ENCODE measurements at regions not wholly inside any gene's neighbourhood (a gene's known extent, or its start where the extent isn't known, plus 50 kb on each side); places are given as distances from the start of the nearest gene placed in this dataset.

DNA sequence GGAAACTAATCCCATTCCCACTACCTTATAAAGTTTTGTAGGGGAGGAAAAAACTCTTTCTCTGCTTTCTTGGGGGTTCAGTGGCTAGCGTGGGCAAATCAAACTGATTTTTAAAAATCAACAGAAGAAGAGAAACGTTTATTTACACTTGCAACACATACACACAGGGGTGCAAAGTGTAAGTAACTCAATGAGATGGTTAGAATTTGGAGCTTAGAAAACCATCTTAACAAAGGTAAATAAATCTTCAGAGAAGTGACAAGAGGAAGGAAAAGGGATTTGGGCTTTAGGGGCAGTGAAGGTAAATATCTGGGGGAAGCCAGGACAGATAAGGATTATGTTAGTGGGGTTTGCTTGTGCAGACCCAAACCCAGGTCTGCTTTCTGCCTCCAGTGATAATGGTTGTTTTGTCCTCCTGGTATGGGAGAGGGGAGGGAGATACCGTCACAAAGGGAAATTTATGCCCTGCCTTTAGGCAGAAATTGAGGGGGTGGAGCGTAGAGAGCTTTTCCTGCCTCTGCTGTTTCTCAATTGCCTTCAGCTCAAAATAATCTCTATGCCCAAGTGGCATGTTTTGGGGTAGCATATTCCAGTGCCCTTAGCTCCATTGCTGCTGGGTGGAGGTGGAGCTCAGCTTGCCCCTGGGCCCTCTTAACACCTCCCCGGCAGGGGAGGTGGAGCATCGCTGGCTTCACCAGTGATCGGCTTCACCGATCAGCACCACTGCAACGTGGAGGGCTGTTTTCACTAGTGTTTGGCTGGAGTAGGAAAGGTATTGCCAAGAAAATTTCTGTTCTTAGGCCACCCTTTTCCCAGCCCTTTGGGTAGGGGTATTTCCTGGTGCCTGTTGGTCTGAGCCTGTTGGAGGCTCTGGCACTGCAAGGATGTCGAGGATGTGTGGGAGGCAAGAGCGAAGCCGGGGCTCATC is 92.2 kb downstream of the TEX51 start:
- TF ChIP-seq, protein P1, sequence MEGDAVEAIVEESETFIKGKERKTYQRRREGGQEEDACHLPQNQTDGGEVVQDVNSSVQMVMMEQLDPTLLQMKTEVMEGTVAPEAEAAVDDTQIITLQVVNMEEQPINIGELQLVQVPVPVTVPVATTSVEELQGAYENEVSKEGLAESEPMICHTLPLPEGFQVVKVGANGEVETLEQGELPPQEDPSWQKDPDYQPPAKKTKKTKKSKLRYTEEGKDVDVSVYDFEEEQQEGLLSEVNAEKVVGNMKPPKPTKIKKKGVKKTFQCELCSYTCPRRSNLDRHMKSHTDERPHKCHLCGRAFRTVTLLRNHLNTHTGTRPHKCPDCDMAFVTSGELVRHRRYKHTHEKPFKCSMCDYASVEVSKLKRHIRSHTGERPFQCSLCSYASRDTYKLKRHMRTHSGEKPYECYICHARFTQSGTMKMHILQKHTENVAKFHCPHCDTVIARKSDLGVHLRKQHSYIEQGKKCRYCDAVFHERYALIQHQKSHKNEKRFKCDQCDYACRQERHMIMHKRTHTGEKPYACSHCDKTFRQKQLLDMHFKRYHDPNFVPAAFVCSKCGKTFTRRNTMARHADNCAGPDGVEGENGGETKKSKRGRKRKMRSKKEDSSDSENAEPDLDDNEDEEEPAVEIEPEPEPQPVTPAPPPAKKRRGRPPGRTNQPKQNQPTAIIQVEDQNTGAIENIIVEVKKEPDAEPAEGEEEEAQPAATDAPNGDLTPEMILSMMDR (conservative IDR thresholded peaks at IDR 0.05; ENCODE audit: low read depth, low read length) = no peak
- H3K4me3 ChIP-seq (ENCODE audit: low read depth, low read length) = no peak overlapping the region
- no peak for DNase-seq (ENCODE audit: low read depth)

DNA sequence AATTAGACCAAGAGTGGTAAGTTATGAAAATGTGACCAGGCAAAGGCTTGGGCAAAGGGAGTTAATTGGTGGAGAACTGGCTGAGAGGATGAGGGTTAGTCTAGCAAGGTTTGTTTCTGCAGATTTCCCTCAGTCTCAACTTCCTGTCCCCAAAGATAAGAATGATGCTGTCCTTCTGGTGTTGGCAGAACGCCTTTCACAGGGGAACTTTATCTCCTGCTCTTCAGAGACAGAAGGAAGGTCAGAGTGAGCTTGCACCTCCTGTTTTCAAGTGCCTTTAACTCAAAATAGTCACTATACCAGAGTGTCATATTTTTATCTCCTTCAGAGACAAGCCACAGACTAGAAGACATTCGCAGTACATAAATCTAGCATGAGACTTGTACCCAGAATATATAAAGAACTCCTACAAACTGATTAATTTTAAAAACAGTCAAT is 95.7 kb downstream of the TEX51 start:
- H3K4me3 ChIP-seq (ENCODE audit: low read depth, low read length) = no peak overlapping the region
- TF ChIP-seq, protein P1 (conservative IDR thresholded peaks at IDR 0.05; ENCODE audit: low read depth, low read length) = no peak
- DNase-seq (ENCODE audit: low read depth) = no peak

DNA sequence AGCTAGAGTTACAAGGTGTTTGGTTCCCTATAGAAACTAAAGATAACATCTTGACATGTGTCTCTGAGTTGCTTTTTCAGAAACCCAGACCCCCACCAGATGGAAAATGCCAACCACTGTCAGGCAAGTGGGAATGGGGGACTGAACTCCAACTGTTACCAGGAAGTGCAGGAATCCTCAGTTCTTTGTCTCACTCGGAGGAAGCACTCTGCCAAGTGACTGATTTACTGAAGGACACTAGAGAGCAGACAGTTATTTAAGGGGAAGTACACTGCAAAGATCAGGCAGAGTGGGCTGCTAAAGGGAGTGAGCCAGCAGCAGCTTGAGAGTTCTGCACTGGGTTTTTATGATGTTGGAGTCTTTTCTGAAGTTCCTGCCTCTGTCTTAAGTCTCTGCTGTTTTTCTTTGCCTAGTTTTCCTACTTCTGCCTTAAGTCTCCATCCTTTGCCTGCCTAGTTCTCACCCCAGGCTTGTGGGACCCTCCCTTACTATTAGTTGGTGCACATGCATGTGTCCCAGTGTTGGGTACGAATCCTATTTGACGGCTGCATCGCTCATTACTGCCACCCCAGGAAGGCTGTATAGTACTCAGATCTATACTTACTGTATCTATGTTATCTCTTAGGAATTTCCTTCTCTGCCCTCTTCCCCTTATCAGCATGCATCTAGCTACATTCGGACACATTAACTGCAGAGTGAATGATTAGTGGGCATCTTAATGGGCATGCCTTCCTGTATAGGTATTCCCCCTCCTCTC is 97.1 kb downstream of the TEX51 start:
- TF ChIP-seq, protein P1 (conservative IDR thresholded peaks at IDR 0.05; ENCODE audit: low read depth, low read length) = peak; percentile 6
- DNase-seq (ENCODE audit: low read depth) = no peak

DNA sequence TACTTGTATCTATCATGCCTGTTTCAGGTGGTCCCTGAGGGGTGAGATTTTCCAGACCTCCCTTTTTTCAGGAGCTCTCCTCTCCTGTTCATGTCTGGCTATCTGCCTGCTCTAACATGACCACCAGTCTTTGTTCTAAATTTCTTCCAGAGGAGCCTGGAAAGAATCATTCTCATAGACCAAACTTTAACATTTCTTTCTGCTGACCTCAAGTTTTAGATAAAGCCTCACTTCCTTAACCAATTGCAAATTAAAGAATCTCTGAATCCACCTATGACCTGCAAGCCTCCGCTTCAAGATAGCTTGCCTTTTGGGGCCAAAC is 97.6 kb downstream of the TEX51 start:
- TF ChIP-seq, protein P1 (conservative IDR thresholded peaks at IDR 0.05; ENCODE audit: low read depth, low read length) = no peak
- no peak overlapping the region for H3K4me3 ChIP-seq (ENCODE audit: low read depth, low read length)
- no peak for DNase-seq (ENCODE audit: low read depth)

More for the DNA sequence above, 97.1 kb downstream of the TEX51 start:
- no peak overlapping the region for H3K4me3 ChIP-seq (ENCODE audit: low read depth, low read length)
